ENCODE measurements at regions not wholly inside any gene's neighbourhood (a gene's known extent, or its start where the extent isn't known, plus 50 kb on each side); places are given as distances from the start of the nearest gene placed in this dataset.

DNA sequence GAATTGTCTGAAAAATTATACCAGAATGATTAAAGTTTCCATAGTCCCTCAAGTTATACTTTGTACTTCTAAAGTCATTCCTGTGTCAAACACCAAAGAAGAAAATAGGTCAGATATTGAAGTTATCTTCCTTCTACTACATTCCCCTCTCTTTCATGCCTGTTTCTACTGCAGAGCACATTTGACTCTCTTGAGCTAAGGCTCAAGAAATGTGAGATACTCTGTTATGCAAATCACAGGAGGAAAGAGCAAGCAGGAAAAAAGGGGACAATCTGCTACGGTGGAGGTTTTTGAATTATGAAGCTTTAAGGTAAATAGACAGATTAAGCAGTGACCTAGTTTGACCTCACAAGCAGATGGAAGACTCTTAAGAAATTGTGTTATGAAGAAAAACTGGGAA, 198.9 kb upstream of the LDB2 start:
- intact Hi-C loops (cut with micrococcal nuclease; ENCODE audit: unreplicated experiment): no loop called here
- Histone ChIP-seq H3K4me2 (ENCODE audit: control insufficient read depth, insufficient read depth) (no peak overlapping the region), H3K9ac (ENCODE audit: control insufficient read depth, insufficient read depth, low read length) (no peak overlapping the region), H3K4me3 (no peak overlapping the region), H3K36me3 (ENCODE audit: control insufficient read depth in 2 of 2, insufficient read depth in 2 of 2, low read length in 1 of 2) (no peaks in the 10 kb centered on the region), H3K9me3 (replicated peaks; ENCODE audit: control insufficient read depth, insufficient read depth, low read length) (no peaks in the 10 kb centered on the region), H3K27ac (ENCODE audit: control insufficient read depth, insufficient read depth) (no peak overlapping the region), H3K4me1 (ENCODE audit: control insufficient read depth, insufficient read depth, low read length) (peaks cover 5% of the 10 kb centered on the region; the same call in 1 of the 2 replicates), H3K79me2 (ENCODE audit: control insufficient read depth, insufficient read depth, low read length) (no peaks in the 10 kb centered on the region), H3K27me3 (replicated peaks in 1 of 2; ENCODE audit: control insufficient read depth in 2 of 2, insufficient read depth in 2 of 2, low read length in 1 of 2) (no peaks in the 10 kb centered on the region), H2AFZ (ENCODE audit: control insufficient read depth, low read depth, low read length) (no peak overlapping the region), H4K20me1 (ENCODE audit: control insufficient read depth, insufficient read depth) (no peaks in the 10 kb centered on the region)
- DNase-seq (ENCODE audit: low read depth, low spot score) (no peak), FAIRE-seq (no peak), ATAC-seq (no peak)
- ChIA-PET CTCF (no interaction called here), RAD21 (ENCODE audit: unreplicated experiment) (no interaction called here), SMC1A (ENCODE audit: uncharacterized antibody, unreplicated experiment) (no interaction called here), POLR2A (no interaction called here)
- no TSS peak for BruUV-seq (replicated peaks)
- in situ Hi-C loops (cut with MboI): no loop called here
- WGBS (ENCODE audit: insufficient coverage, insufficient replicate concordance, low lambda C conversion rate, missing lambda C conversion rate): 9% methylated on average over 1 of the region's 1 CpG
- no peak for TF ChIP-seq BCL11A (IDR thresholded peaks at IDR 0.05; ENCODE audit: low read depth, low read length)
- TF ChIP-seq, protein P1, sequence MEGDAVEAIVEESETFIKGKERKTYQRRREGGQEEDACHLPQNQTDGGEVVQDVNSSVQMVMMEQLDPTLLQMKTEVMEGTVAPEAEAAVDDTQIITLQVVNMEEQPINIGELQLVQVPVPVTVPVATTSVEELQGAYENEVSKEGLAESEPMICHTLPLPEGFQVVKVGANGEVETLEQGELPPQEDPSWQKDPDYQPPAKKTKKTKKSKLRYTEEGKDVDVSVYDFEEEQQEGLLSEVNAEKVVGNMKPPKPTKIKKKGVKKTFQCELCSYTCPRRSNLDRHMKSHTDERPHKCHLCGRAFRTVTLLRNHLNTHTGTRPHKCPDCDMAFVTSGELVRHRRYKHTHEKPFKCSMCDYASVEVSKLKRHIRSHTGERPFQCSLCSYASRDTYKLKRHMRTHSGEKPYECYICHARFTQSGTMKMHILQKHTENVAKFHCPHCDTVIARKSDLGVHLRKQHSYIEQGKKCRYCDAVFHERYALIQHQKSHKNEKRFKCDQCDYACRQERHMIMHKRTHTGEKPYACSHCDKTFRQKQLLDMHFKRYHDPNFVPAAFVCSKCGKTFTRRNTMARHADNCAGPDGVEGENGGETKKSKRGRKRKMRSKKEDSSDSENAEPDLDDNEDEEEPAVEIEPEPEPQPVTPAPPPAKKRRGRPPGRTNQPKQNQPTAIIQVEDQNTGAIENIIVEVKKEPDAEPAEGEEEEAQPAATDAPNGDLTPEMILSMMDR (IDR thresholded peaks at IDR 0.05 in 2 of 3, conservative IDR thresholded peaks at IDR 0.05 in 1 of 3; ENCODE audit: control insufficient read depth in 2 of 3, extremely low read depth in 1 of 3, insufficient read depth in 1 of 3, low read depth in 3 of 3, low read length in 3 of 3): no peak
- TF ChIP-seq RFX5 (IDR thresholded peaks at IDR 0.05; ENCODE audit: low read depth, low read length): no peak
- TF ChIP-seq, protein P2, sequence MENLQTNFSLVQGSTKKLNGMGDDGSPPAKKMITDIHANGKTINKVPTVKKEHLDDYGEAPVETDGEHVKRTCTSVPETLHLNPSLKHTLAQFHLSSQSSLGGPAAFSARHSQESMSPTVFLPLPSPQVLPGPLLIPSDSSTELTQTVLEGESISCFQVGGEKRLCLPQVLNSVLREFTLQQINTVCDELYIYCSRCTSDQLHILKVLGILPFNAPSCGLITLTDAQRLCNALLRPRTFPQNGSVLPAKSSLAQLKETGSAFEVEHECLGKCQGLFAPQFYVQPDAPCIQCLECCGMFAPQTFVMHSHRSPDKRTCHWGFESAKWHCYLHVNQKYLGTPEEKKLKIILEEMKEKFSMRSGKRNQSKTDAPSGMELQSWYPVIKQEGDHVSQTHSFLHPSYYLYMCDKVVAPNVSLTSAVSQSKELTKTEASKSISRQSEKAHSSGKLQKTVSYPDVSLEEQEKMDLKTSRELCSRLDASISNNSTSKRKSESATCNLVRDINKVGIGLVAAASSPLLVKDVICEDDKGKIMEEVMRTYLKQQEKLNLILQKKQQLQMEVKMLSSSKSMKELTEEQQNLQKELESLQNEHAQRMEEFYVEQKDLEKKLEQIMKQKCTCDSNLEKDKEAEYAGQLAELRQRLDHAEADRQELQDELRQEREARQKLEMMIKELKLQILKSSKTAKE (IDR thresholded peaks at IDR 0.05; ENCODE audit: low read depth, poor library complexity, severe bottlenecking): no peak
- no peak for TF ChIP-seq MTA2 (IDR thresholded peaks at IDR 0.05; ENCODE audit: low read depth)
- TF ChIP-seq, protein P3, sequence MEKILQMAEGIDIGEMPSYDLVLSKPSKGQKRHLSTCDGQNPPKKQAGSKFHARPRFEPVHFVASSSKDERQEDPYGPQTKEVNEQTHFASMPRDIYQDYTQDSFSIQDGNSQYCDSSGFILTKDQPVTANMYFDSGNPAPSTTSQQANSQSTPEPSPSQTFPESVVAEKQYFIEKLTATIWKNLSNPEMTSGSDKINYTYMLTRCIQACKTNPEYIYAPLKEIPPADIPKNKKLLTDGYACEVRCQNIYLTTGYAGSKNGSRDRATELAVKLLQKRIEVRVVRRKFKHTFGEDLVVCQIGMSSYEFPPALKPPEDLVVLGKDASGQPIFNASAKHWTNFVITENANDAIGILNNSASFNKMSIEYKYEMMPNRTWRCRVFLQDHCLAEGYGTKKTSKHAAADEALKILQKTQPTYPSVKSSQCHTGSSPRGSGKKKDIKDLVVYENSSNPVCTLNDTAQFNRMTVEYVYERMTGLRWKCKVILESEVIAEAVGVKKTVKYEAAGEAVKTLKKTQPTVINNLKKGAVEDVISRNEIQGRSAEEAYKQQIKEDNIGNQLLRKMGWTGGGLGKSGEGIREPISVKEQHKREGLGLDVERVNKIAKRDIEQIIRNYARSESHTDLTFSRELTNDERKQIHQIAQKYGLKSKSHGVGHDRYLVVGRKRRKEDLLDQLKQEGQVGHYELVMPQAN (conservative IDR thresholded peaks at IDR 0.05): no peak
- no peak for TF ChIP-seq EGR1 (IDR thresholded peaks at IDR 0.05; ENCODE audit: borderline replicate concordance in 1 of 2, low read depth in 2 of 2, low read length in 2 of 2)
- TF ChIP-seq CHD1 (IDR thresholded peaks at IDR 0.05; ENCODE audit: low read depth, low read length): no peak
- TF ChIP-seq MYB (IDR thresholded peaks at IDR 0.05; ENCODE audit: borderline replicate concordance, low read depth, low read length): no peak
- TF ChIP-seq, protein P4, sequence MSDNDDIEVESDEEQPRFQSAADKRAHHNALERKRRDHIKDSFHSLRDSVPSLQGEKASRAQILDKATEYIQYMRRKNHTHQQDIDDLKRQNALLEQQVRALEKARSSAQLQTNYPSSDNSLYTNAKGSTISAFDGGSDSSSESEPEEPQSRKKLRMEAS (IDR thresholded peaks at IDR 0.05; ENCODE audit: low read depth, low read length): no peak
- TF ChIP-seq, protein P5, sequence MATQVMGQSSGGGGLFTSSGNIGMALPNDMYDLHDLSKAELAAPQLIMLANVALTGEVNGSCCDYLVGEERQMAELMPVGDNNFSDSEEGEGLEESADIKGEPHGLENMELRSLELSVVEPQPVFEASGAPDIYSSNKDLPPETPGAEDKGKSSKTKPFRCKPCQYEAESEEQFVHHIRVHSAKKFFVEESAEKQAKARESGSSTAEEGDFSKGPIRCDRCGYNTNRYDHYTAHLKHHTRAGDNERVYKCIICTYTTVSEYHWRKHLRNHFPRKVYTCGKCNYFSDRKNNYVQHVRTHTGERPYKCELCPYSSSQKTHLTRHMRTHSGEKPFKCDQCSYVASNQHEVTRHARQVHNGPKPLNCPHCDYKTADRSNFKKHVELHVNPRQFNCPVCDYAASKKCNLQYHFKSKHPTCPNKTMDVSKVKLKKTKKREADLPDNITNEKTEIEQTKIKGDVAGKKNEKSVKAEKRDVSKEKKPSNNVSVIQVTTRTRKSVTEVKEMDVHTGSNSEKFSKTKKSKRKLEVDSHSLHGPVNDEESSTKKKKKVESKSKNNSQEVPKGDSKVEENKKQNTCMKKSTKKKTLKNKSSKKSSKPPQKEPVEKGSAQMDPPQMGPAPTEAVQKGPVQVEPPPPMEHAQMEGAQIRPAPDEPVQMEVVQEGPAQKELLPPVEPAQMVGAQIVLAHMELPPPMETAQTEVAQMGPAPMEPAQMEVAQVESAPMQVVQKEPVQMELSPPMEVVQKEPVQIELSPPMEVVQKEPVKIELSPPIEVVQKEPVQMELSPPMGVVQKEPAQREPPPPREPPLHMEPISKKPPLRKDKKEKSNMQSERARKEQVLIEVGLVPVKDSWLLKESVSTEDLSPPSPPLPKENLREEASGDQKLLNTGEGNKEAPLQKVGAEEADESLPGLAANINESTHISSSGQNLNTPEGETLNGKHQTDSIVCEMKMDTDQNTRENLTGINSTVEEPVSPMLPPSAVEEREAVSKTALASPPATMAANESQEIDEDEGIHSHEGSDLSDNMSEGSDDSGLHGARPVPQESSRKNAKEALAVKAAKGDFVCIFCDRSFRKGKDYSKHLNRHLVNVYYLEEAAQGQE (IDR thresholded peaks at IDR 0.05; ENCODE audit: low read depth, low read length): no peak
